ENCODE measurements at regions not wholly inside any gene's neighbourhood (a gene's known extent, or its start where the extent isn't known, plus 50 kb on each side); places are given as distances from the start of the nearest gene placed in this dataset.

- TF ChIP-seq CTCF (IDR thresholded peaks at IDR 0.05) (no peak), POLR2A (IDR thresholded peaks at IDR 0.05) (no peak)
Observed at GRCh38 chr7:45501791-45502190, 72.4 kb upstream of the ADCY1 start.

All from uterus (tissue), 2 donors.